NB4 (cell line): ENCODE measurements at regions not wholly inside any gene's neighbourhood (a gene's known extent, or its start where the extent isn't known, plus 50 kb on each side); places are given as distances from the start of the nearest gene placed in this dataset.

Experiments used
- CTCF ChIP-seq: IDR thresholded peaks from one replicate; pipeline ENCODE4 v1.5.1; 2012; ENCODE audit warnings: low read depth, low read length
- MYC ChIP-seq: IDR thresholded peaks from 2 replicates; pipeline ENCODE4 v1.6.1; 2011; ENCODE audit warnings: low read depth, low read length
- POLR2A ChIP-seq: IDR thresholded peaks from 2 replicates; pipeline ENCODE4 v1.6.1; 2011; ENCODE audit warnings: mild to moderate bottlenecking; ENCODE audit not compliant: insufficient read length; ENCODE audit errors: extremely low read depth
- TF ChIP-seq, protein P1 (sequence below): IDR thresholded peaks from 2 replicates; pipeline ENCODE4 v1.6.1; 2011; ENCODE audit warnings: low read depth, low read length

DNA sequence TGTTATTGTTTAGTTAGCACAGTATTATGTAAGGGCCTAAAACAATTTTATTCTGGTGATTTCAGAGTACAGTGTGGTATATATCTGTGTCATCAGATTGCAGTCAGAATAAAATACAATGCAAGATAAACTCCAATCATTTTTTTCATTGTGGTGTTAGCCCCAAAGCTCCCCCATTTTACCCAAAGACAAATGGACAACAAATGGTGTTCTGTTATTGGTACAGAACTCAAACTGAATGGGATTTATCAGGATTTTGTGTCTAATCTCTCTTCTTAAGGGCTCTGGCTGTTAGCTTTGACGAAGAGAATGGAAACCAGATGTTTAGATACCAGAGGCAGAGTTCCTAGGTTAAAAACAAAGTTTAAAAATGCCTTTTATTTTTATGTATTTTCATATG is 163.1 kb upstream of the USP25 start:
- TF ChIP-seq CTCF (no peak), POLR2A (no peak), MYC (no peak)
- TF ChIP-seq, protein P1, sequence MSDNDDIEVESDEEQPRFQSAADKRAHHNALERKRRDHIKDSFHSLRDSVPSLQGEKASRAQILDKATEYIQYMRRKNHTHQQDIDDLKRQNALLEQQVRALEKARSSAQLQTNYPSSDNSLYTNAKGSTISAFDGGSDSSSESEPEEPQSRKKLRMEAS = no peak
